PC-9 (cell line): ENCODE measurements at regions not wholly inside any gene's neighbourhood (a gene's known extent, or its start where the extent isn't known, plus 50 kb on each side); places are given as distances from the start of the nearest gene placed in this dataset.

Source experiments
- EZH2 ChIP-seq: fragments of 200-600 bp; sonication (generic); IDR thresholded peaks from 2 replicates; pipeline ENCODE4 v1.8.0; 2017; ENCODE audit warnings: antibody characterized with exemption, low read depth
- TF ChIP-seq, protein P1 (sequence below): fragments of 200-600 bp; sonication (generic); conservative IDR thresholded peaks from 2 replicates; pipeline ENCODE4 v1.6.1; 2017; ENCODE audit warnings: mixed run types, antibody characterized with exemption, mild to moderate bottlenecking, moderate library complexity

- TF ChIP-seq, protein P1, sequence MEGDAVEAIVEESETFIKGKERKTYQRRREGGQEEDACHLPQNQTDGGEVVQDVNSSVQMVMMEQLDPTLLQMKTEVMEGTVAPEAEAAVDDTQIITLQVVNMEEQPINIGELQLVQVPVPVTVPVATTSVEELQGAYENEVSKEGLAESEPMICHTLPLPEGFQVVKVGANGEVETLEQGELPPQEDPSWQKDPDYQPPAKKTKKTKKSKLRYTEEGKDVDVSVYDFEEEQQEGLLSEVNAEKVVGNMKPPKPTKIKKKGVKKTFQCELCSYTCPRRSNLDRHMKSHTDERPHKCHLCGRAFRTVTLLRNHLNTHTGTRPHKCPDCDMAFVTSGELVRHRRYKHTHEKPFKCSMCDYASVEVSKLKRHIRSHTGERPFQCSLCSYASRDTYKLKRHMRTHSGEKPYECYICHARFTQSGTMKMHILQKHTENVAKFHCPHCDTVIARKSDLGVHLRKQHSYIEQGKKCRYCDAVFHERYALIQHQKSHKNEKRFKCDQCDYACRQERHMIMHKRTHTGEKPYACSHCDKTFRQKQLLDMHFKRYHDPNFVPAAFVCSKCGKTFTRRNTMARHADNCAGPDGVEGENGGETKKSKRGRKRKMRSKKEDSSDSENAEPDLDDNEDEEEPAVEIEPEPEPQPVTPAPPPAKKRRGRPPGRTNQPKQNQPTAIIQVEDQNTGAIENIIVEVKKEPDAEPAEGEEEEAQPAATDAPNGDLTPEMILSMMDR: no peak
- TF ChIP-seq EZH2: no peak
Observed at GRCh38 chr5:153358315-153358976, 132.0 kb upstream of the GRIA1 start.
